Activated CD8-positive, alpha-beta memory T cell treated with anti-CD3 and anti-CD28 coated beads, Interleukin-2, amount 50 U/mL, for 1 hour (primary cell): ENCODE measurements at regions not wholly inside any gene's neighbourhood (a gene's known extent, or its start where the extent isn't known, plus 50 kb on each side); places are given as distances from the start of the nearest gene placed in this dataset.

Source experiments
- DNase-seq: peaks from one replicate; pipeline ENCODE4 v3.0.0-alpha.2; 2020; ENCODE audit errors: extremely low read depth

DNA sequence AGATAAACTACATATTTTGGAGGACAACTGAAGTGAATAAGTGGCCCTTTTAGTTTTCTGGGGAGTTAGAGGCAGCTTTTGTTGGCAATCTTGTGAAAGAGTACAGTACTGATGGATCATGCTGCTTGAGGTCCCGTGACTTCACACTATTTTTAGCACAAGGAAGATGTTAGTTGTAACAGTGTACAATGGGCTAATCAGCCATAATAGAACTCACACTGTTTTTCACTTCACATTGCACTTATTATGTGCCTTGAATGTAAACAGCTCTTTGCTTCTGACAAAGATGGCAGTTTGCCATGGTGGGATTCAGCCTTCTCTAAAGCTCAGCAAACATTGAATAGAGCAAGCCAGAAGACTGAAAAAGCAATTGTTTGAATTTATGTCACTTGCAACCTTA, 176.7 kb upstream of the ZNF608 start:
- no peak for DNase-seq

DNA sequence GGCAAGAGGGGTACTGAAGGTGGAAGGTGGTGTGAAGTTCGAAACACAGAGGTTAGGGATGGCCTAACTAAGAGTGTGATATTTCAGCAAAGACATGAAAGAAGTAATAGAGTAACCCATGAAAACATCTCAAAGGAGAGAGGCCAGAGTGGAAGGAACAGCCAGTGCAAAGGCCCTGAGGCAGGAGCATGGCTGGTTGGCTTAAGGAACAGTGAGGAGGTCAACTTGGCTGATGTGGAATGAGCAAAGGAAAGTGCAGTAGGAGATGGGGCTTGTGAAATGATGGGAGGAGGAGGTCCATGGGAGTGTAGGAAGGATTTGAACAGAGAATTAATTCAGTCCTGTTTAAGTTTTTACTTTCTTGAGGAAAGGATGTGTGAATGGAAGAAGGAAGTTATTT, 178.3 kb upstream of the ZNF608 start:
- no peak for DNase-seq

DNA sequence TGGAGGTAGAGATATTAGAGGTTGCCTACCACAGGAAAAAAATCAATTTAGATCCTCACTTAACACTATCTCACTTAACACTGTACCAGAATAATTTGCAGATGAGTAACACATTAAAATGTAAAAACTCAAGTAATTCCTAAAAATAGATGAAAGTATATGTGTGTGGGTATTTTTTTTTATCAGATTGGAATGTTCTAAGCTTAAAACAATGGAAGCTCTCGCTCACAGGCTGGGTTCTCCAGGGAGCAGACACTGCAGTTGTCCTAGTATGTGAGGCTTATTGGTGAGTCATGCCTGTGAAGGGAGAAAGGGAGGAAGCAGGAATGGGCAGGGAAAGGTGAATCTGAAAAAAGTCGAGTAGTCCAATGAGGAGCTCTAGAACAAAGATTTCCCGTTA, 181.3 kb upstream of the ZNF608 start:
- no peak for DNase-seq

DNA sequence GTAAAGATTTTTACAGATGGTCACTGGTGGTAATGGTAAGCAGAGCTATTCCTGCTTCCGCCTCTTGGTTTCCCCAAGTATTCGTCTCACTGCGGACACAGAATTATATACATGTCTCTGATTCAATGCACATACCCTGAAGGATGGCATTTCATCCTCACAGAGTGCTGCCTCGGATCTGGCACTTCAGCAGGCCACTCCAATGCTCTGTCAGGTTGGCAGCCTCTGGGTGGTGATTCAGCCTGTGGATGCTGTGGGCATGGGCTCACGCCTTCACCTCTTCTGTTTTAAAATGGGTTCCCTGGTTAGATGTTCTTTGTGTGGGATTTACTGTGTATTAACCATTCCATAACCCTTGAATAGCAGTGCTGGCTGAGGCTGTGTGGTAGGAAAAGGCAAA, 182.6 kb upstream of the ZNF608 start:
- DNase-seq = no peak

DNA sequence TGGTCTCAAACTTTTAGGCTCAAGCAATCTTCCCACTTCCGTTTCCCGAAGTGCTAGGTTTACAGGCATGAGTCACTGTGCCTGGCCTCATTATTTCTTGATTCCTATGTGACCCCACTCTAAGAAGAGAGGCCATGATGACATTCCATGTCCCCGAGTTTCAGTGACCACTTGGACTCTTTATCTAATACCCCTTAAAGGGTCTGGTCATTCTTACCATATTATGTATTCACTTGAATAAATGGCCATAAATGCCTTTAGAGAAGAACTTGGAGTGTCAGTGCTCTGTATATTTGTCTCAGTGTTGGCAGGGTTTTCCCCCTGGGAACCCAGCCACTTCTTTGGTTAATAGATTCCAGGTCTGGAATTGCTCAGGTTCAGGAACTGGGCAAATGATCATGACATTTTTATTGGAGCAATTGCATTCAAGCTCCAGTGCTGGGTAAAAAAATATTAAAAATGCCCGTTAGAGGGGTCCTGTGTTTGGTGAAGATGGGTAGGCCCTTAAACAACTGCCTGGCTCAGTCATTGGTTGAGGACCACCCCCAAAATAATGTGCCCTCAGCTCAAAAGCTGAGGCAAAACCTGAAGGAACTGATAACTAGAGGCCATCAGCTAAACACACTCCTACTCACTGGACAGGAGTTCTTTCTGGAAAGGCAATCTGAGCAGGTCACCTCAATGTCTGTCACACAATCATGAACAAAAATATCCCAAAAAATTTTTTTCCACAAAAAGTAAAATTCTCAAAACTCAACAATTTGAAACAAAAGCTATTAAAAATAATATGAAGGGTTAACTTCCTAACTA, 186.6 kb upstream of the ZNF608 start:
- DNase-seq = no peak

DNA sequence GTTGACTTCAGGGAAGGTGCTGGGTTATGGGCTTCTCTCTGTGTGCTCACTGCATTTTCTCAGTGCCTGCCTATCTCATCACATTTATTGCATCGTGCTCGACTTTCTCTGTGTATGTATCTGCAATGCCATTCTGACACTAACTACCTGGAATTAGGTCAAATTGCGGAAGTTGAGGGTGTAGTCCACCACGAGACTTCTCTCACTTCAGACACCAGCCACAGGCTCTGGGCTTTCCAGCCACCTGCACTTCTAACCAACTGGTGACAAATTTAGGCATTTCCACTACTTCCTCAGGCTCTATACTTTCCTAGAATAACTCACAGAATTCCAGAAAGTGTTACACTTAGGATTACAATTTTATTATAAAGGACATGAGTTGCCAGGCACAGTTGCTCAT, 188.6 kb upstream of the ZNF608 start:
- no peak for DNase-seq

DNA sequence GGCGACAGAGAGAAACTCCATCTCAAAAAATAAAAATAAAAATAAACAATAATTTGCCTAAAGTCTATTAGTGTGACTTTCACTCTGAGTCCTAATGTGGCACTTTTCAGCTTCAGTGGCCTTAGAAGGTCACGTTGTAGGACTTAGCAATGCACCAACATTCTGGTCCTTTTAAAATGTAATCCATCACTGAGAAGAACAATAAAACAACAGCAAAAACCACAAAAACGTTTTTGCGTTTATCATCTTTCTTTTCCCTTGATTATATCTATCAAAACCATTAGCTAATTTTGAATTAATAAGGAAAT, 190.1 kb upstream of the ZNF608 start:
- no peak for DNase-seq

DNA sequence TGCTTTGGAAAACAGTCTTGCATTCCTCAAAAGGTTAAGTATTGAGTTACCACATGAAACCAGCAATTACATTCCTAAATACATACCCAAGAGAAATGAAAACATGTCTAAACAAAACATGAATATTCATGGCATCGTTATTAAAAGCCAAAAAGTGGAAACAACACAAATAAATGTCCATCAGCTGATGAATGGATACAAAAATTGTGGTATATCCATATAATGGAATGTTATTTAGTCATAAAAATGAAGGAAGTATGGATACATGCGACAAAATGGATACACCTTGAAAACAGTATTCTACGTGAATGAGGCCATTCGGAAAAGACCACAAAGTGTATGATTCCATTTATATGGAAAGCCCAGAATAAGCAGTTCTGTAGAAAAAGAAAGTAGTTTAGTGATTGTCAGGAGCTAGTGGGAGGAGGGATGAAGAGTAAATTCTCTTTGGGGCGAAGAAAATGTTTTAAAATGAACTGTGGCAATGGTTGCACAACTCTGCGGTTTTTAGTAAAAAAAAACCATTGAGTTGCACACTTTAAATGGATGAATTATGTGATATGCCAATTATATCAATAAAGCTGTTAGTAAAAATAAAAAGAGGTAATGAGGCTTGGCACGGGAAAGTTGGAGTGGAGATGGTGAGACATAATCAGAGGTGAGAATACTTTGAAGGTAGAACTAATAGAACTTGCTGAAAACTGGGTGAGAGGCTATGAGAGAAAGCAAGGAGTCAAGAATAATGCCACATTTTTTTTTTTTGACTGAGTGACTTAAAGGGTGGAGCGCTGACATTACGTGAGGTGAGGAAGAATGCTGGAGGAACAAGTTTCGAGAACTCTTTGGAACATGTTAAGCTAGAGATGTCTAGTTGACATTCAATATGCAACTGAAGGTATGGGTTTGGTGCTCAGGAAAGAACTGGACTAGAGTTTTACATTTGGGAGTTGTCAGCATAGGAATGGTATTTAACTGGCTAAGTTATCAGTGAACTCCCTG, 194.9 kb upstream of the ZNF608 start:
- DNase-seq = no peak

DNA sequence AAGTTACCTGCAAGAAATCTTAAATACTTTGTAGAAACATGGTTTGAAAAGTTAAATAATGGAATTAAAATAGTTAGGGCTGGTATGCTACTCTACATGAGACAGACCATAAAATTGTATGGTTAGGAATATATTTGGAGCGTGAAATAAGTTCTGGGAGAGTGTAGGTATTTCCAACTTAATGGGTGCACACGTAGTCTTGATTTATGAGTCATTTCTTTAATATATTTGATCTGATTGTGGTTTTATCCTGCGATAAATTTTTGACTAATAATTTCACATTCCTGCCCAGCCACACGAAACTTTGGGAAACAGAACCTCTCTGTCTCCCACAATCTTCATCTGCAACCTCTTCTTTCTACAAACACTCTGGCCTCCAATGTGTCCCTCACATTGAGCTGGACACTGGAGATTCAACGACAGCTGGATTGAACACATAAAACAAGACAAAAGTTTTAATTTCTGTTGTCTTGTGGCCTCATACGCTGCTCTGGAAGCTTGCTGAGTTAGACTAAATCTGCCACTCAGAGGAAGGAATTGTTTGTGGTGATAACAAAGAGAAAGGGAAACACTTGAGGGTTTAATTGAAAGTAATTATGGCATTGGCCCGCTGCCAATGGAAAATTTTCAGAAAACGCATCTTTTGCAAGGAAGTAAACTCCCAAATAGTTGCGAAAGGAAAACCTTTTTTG, 201.8 kb upstream of the ZNF608 start:
- DNase-seq = no peak

DNA sequence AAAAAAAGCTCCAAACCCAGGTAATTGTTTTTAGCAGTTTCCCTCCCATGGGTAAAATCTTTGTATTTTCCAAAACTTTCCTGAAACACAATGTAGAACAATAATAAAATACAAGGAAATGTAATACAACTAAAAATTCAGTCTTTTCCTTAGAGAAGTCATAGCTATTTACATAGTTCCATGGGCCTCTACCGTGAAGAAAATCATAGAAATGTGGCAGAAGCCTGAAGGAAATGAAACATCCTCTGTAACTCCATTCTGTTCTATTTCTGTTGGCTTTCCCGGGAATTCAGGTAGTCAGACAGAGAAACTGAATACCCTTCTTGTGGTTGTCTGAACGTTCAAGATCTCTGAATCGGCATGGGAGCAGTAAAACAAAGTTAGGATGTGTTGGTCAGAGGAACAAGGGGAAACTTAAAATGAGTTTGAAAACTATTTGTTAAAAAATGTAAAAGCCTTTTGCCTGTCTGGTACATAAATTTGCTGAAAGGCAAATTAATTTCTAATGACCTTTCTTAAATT, 202.4 kb upstream of the ZNF608 start:
- DNase-seq = no peak

DNA sequence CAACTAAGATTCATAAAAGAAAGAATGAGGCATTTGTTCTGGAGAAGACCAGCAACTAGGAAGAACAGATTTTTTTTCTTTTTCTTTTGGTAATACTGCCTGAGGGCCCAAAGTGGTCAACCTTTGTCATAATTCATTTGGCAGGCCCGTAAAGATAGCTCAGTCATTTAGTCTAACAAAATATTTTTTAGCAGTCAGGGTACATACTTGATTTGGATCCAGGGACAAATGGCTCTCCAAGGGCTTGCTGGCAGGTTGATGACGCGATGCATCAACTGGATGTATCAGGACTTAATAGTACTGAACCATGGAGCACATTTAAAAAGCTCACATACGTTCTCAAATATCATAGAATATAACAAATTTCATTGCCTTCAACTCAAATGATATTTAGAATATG, 203.4 kb upstream of the ZNF608 start:
- no peak for DNase-seq

DNA sequence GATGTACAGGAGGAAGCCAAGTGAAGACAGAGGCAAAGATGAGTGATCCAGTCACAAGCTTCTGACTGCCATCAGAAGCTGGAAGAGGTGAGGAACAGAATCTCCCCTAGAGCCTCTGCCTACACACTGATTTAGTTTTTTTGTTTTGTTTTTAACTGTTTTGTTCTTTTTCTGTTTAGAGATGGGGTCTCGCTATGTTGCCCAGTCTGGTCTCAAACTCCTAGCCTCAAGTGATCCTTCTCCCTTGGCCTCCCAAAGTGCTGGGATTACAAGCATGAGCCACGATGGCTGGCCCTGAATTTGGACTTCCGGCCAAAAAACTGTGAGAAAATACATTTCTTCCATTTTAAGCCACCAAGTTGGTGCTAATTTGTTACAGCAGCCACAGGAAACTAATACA, 204.7 kb upstream of the ZNF608 start:
- DNase-seq = no peak

DNA sequence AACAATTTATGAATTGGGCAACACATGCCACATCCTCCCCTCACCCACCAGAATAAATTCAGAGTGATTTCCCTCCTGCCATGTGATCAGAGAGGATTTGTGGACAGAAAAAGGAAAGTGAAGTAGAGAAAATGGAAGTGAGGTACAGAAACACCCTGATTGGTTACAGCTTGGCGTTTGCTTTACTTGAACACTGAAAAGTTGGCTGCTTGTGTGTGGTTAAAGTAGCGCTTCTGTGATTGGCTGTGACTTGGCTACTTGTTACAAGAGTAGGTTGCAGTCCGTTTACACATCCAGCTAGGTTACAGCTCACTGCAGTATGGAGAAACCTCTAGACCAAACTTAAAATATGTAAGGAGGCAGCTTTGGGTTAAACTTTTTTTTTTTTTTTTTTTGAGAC, 205.2 kb upstream of the ZNF608 start:
- DNase-seq = no peak

DNA sequence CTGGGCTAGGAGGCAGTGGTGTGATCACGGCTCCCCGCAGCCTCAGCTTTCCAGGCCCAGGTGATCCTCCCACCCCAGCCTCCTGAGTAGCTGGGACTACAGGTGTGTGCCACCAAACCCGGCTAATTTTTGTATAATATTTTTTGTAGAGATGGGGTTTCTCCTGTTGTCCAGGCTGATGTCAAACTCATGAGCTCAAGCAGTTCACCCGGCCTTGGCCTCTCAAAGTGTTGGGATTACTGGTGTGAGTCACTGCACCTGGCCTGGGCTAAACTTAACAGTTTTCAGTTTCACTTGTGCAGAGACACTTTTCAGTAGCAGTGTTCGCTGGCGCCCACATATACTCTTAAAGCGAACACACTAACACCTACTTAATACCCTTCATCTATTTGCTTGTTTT, 205.6 kb upstream of the ZNF608 start:
- no peak for DNase-seq

DNA sequence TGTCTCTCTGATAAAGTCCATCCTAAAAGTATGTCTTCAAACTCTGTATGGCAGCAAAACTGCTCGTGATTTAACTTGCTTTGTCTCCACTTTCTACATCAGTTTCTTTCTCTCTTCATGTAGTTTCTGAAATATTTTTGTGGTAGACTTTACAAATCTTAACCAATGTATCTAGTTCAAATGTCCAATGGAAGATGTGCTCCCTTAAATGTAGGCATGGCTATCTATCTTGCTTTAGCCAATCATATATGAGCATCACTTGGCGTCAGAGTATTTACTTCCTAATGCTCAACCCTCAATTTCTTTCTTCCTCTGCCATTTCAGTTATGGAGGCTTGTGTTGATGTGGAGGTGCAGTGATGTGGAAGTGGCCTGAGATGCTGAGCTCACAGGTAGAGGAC, 206.1 kb upstream of the ZNF608 start:
- DNase-seq = no peak

DNA sequence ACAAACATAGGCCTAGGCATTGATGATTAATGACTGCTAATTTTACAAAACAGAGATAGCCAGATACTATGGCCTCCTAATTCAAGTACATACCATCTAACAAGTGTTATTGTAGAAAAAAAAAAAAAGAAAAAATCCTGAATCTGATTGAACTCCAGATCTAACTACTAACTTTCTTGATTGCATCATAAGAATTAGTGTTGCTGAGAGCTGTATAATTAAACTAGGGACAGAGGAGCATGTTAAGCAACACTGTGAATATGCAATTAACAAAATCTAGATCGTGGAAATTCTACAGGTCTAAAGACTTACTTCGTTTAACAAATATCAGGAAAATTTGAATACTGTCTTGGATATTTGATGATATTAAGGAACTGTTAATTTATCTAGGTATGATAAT, 208.3 kb upstream of the ZNF608 start:
- DNase-seq = no peak

DNA sequence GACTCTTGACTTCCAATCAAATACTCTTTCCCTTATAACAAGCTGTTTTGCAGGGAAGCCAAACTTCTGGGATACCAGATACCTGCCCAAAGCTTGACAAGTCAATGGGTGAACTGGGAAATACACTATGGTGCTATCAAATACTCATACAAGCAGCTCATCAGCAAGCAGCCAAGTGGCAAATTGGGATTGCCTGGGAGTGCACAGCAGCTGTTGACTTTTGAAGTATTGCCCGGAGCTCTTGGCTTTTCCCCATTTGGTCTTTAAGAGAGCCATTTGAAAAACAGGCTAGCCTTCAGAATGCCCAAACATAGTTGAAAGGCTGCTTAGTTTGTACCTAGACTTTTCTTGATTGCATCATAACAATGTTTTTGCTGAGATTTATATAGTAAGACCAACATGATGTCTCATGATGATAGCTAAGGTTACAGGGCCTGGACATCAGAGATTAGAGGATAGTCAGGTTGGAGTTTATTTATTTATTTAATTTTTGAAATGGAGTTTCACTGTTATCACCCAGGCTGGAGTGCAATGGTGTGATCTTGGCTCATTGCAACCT, 210.1 kb upstream of the ZNF608 start:
- DNase-seq = no peak

DNA sequence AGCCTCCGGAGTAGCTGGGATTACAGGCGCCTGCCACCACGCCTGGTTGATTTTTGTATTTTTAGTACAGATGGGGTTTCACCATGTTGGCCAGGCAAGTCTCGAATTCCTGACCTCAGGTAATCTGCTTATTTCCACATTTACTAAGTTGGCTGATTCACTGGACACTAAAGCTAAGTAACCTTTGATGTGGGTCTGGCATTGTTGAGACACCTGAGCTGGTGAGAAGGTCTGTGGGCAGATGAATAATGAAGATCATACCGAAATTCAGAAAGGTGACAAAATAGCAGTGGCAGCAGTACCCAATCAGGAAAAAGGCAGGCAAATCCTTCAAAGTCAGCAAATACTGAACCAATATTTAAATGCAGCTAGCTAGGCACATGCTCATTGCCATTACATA, 210.6 kb upstream of the ZNF608 start:
- DNase-seq = no peak

DNA sequence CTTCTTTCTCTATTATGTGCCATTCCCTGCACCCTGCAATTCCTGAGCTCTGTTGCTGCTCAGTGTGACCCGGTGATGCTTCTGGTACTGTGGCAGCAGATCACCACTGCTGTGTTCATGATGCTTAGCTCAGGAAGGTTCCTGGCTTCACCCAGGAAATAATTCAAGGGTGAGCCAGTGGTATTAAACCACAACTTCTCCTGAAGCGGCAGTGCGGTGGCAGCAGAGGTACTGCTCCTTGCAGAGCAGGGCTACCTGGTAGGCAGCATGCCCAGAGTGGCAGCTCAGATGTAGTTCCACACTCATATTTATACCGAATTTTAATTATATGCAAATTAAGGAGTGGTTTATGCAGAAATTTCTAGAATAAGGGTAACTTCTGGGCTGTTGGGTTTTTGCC, 213.8 kb upstream of the ZNF608 start:
- no peak for DNase-seq

DNA sequence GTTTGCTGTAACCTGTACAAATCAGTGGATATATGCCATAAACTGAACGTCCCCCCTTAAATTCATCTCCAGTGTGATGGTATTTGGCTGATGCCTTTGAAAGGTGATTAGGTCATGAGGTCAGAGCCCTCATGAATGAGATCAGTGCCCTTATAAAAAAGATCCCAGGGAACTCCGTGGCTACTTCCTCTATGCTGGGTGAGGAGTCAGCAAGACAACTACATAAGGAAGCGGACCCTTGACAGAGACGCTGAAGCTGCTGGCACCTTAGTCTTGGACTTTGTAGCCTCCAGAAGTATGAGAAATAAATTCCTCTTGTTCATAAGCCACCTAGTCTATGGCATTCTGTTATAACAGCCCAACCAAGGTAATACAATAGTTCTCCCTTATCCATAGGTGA, 215.1 kb upstream of the ZNF608 start:
- no peak for DNase-seq

DNA sequence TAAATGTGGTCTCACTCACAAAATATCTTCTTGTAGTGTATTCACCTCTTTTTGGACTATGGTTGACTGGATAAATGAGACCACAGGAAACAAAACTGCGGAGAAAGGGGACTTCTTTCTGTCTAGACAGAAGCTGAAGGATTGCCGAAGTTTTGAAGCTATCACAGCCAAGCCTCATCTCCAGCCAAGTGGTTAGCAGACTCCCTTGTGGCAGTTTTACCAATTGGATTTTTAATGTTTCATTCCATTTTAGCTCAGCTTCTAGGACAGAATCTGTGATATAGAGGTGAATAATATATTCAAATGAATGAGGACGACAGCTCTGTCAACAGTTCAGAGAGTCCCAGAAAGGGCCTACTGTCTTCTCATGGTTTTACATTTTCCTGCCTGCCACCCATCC, 215.7 kb upstream of the ZNF608 start:
- no peak for DNase-seq

DNA sequence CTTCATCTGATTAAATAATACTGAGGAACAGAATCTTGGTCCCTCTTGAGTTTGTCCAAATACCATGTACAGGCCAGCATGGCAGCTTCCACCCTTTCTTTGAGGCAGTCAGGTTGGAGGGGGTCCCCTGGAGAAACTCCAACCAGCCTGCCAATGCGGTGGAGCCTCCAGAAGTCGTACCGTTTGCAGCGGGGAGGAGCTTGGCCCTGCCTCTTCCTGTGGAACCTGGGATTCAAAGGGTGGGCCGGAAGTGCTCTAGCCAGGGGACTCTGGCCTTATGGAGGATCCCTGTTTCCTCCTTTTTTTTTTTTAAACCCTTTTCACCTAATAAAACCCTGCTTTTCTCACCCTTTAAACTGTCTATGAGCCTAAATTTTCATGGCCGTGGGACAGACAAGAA, 216.3 kb upstream of the ZNF608 start:
- DNase-seq = no peak
